ENCODE measurements at regions not wholly inside any gene's neighbourhood (a gene's known extent, or its start where the extent isn't known, plus 50 kb on each side); places are given as distances from the start of the nearest gene placed in this dataset.

GRCh38 chr16:6428861-6429260, 903.8 kb upstream of the RBFOX1 start:
- TF ChIP-seq CTCF (conservative IDR thresholded peaks at IDR 0.05; ENCODE audit: low read depth, low read length) (no peak), EZH2 (IDR thresholded peaks at IDR 0.05; ENCODE audit: low read length, unreplicated experiment) (no peak)
